ENCODE measurements at regions not wholly inside any gene's neighbourhood (a gene's known extent, or its start where the extent isn't known, plus 50 kb on each side); places are given as distances from the start of the nearest gene placed in this dataset.

DNA sequence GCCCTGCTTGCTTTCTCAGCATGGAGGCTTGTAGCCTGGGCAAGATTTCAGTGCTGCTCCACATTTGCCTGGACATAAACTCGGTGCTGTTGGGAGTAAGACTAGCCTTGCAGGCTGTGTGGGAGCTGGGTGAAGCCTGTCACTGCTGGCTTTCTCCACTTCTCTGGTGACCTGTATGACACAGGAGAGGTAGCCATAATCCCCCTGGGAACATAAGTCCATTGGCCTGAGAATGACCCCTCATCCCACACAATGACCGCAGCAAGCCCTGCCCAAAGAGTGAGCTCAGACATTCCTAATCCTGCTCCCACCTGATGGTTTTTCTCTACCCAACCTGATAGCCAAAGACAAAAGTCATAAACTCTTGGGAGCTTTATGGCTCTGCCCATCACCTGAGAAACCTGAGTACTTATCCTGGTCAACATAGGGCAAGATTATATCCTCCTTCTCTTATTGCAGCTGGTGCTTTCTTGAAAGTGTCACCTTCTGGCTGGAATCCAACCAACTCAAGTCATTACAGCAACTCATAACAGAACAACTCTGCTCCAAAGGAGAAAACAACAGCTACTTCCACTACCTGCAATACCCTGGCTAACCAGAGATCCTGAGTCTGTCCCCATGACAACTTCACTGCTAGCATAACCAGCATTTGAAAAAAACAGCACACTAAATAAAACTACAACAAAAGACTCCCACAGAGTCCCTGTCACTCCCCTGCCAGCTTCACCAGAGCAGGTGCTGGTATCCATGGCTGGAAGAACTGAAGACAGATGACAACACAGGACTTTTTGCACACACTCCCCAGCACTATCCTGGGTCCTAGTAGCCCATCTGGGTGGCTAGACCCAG is 834.4 kb upstream of the DDX18 start:
- Histone ChIP-seq H3K4ac (replicated peaks; ENCODE audit: insufficient read length, low read depth, low read length) (no peak overlapping the region), H2AK5ac (ENCODE audit: low read depth, low read length) (no peak overlapping the region), H3K79me2 (ENCODE audit: control insufficient read depth in 1 of 2, insufficient read depth in 2 of 2, low read length in 2 of 2) (no peaks in the 10 kb centered on the region), H3K4me2 (ENCODE audit: insufficient read depth in 1 of 2, low read depth in 2 of 2, low read length in 2 of 2) (no peak overlapping the region), H3K36me3 (ENCODE audit: control insufficient read depth in 2 of 4, insufficient read depth in 4 of 4, low read length in 3 of 4) (no peaks in the 10 kb centered on the region), H3K14ac (ENCODE audit: insufficient read length) (no peak overlapping the region), H3K56ac (replicated peaks; ENCODE audit: insufficient read length, low read depth, low read length) (no peak overlapping the region), H3K23me2 (ENCODE audit: low read depth, low read length) (no peaks in the 10 kb centered on the region), H4K5ac (ENCODE audit: insufficient read length, low read depth, low read length) (no peak overlapping the region), H3K23ac (ENCODE audit: insufficient read length) (no peak overlapping the region), H3K9me3 (ENCODE audit: insufficient read depth in 2 of 2, low read depth in 1 of 2, low read length in 1 of 2) (no peaks in the 10 kb centered on the region), H3K4me1 (replicated peaks in 1 of 4; ENCODE audit: control insufficient read depth in 3 of 4, insufficient read depth in 4 of 4, low read length in 3 of 4) (peaks cover 0 to 3% (median 0%) of the 10 kb centered on the region in 4 experiments; a peak in 1 of 7 replicates), H4K20me1 (replicated peaks in 1 of 2; ENCODE audit: control insufficient read depth in 1 of 2, insufficient read depth in 2 of 2, low read length in 2 of 2) (no peaks in the 10 kb centered on the region), H3K27me3 (replicated peaks in 1 of 4; ENCODE audit: control insufficient read depth in 3 of 4, extremely low read depth in 1 of 4, insufficient read depth in 3 of 4, low read length in 3 of 4) (no peaks in the 10 kb centered on the region), H3K79me1 (ENCODE audit: low read depth, low read length) (no peaks in the 10 kb centered on the region), H2BK20ac (ENCODE audit: low read length) (no peak overlapping the region), H3K4me3 (ENCODE audit: extremely low read depth in 1 of 4, insufficient read depth in 2 of 4, low read depth in 3 of 4, low read length in 4 of 4) (no peak overlapping the region), H4K8ac (ENCODE audit: extremely low read depth, insufficient read depth, low read length) (no peak overlapping the region), H2AFZ (ENCODE audit: low read length) (no peak overlapping the region), H2BK15ac (ENCODE audit: low read length) (no peak overlapping the region), H3K18ac (ENCODE audit: extremely low read depth, low read length) (no peak overlapping the region), H3K27ac (ENCODE audit: low read depth, low read length) (no peak overlapping the region), H2BK120ac (replicated peaks; ENCODE audit: low read depth, low read length) (peak overlapping the region; percentile 33), H2BK5ac (ENCODE audit: low read depth, low read length) (no peak overlapping the region), H2BK12ac (ENCODE audit: low read depth, low read length) (no peak overlapping the region), H3K9ac (replicated peaks in 1 of 4; ENCODE audit: extremely low read depth in 1 of 4, low read depth in 3 of 4, low read length in 3 of 4) (no peak overlapping the region), H4K91ac (replicated peaks; ENCODE audit: insufficient read length, low read length) (no peak overlapping the region)
- FAIRE-seq: no peak
- 89% methylated on average over 2 of the region's 2 CpGs; no CpG with 5 or more reads in 1 of the 2 experiments for WGBS, 2 experiments (ENCODE audit: extremely low coverage in 1 of 2, insufficient coverage in 1 of 2, insufficient read length in 1 of 2, insufficient replicate concordance in 2 of 2, low coverage in 1 of 2, low lambda C conversion rate in 2 of 2, missing lambda C conversion rate in 1 of 2)
- TF ChIP-seq RAD21 (IDR thresholded peaks at IDR 0.05 in 1 of 2, conservative IDR thresholded peaks at IDR 0.05 in 1 of 2; ENCODE audit: low read depth in 2 of 2, low read length in 2 of 2): 0 out of 4 replicates have a peak, but pooled peaks of 1 of the 2 experiments have one; percentile 3
- no peak for TF ChIP-seq CHD1 (IDR thresholded peaks at IDR 0.05; ENCODE audit: low read depth, low read length)
- no peak for TF ChIP-seq RXRA (IDR thresholded peaks at IDR 0.05; ENCODE audit: insufficient read depth, low read depth, low read length)
- DNase-seq (ENCODE audit: low read depth in 1 of 2, low spot score in 2 of 2): no peak
- CTCF ChIA-PET (ENCODE audit: partially characterized antibody): no interaction called here
- POLR2A ChIA-PET (ENCODE audit: partially characterized antibody): no interaction called here
